Thyroid gland (tissue), 4 donors: ENCODE measurements at regions not wholly inside any gene's neighbourhood (a gene's known extent, or its start where the extent isn't known, plus 50 kb on each side); places are given as distances from the start of the nearest gene placed in this dataset.
A peak's percentile ranks its signal among the peaks of the same experiment; 100 is the strongest.

Experiments used
- DNase-seq, 2 donors: peaks; one replicate each; pipeline ENCODE4 v3.0.0-alpha.2; 2019
- H3K27ac ChIP-seq, 3 donors: fragments of 200-600 bp; sonication (generic); 1 replicate in 2 of 3; 2 replicates in 1 of 3; pipeline ENCODE4 v1.5.1; 2016 to 2019; ENCODE audit warnings: mild to moderate bottlenecking in 1 of 3, moderate library complexity in 1 of 3
- H3K27me3 ChIP-seq: fragments of 200-600 bp; sonication (generic); one replicate; pipeline ENCODE4 v1.5.1; 2019
- H3K36me3 ChIP-seq, 2 donors: fragments of 200-600 bp; sonication (generic); one replicate each; pipeline ENCODE4 v1.5.1; 2016 to 2019
- H3K4me1 ChIP-seq, 2 donors: fragments of 200-600 bp; sonication (generic); one replicate each; pipeline ENCODE4 v1.5.1; 2017 to 2019
- H3K4me3 ChIP-seq, 3 donors: fragments of 200-600 bp; sonication (generic); replicated peaks in 1 of 3; 1 replicate in 2 of 3; 2 replicates in 1 of 3; pipeline ENCODE4 v1.5.1; 2016; ENCODE audit warnings: mild to moderate bottlenecking in 1 of 3
- H3K9me3 ChIP-seq: fragments of 200-600 bp; sonication (generic); one replicate; pipeline ENCODE4 v1.5.1; 2017
- POLR2A ChIP-seq, 2 donors: fragments of 450-650 bp; IDR thresholded peaks; one replicate each; pipeline ENCODE4 v1.6.1; 2017; ENCODE audit warnings: antibody characterized with exemption in 2 of 2, mild to moderate bottlenecking in 2 of 2, moderate library complexity in 1 of 2
- WGBS, 2 donors: methylation state at CpG; one replicate each; pipeline ENCODE4 v1.1.5; 2017; 5-methylcytosine and 5-hydroxymethylcytosine counted together
- intact Hi-C: fragments of 100-400 bp; cut with DNase I; formaldehyde crosslinking; loops from one replicate; pipeline ENCODE4 v1.15.1; 2023
- TF ChIP-seq, protein P1 (sequence below), 6 experiments: fragments of 200-600 bp in 3 of 6; fragments of 450-650 bp in 3 of 6; sonication (generic) in 3 of 6; IDR thresholded peaks; one replicate each; pipeline ENCODE4 v1.5.1; 2016 to 2019; ENCODE audit warnings: antibody characterized with exemption in 6 of 6, mild to moderate bottlenecking in 2 of 6, inconsistent platforms in 1 of 6, moderate library complexity in 1 of 6

DNA sequence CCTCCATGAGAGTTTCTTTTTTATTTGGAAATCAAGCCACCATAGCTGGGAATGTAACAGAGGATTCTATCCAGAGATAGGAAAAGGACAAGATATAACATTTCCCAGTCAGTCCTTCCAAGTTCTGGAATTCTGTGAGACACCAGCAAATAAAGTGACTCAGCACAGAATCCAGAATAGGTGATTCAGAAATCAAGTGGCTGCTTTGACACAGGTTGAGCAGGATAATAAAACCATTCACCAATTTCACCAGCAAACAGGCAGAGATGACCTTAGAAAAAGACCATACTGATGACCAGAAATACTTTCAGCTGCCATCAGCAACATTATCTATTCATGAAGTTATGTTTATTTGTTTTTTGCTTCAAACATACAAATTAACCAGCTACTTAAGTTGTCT lies 491.5 kb upstream of the TUSC1 start:
- Histone ChIP-seq H3K27ac (no peak overlapping the region), H3K4me3 (no peak overlapping the region), H3K27me3 (no peaks in the 10 kb centered on the region), H3K9me3 (no peaks in the 10 kb centered on the region), H3K4me1 (no peaks in the 10 kb centered on the region), H3K36me3 (no peaks in the 10 kb centered on the region)
- TF ChIP-seq, protein P1, sequence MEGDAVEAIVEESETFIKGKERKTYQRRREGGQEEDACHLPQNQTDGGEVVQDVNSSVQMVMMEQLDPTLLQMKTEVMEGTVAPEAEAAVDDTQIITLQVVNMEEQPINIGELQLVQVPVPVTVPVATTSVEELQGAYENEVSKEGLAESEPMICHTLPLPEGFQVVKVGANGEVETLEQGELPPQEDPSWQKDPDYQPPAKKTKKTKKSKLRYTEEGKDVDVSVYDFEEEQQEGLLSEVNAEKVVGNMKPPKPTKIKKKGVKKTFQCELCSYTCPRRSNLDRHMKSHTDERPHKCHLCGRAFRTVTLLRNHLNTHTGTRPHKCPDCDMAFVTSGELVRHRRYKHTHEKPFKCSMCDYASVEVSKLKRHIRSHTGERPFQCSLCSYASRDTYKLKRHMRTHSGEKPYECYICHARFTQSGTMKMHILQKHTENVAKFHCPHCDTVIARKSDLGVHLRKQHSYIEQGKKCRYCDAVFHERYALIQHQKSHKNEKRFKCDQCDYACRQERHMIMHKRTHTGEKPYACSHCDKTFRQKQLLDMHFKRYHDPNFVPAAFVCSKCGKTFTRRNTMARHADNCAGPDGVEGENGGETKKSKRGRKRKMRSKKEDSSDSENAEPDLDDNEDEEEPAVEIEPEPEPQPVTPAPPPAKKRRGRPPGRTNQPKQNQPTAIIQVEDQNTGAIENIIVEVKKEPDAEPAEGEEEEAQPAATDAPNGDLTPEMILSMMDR (IDR thresholded peaks at IDR 0.05) = no peak
- no peak for TF ChIP-seq POLR2A (IDR thresholded peaks at IDR 0.05)
- DNase-seq = no peak
- intact Hi-C loops = no loop called here

DNA sequence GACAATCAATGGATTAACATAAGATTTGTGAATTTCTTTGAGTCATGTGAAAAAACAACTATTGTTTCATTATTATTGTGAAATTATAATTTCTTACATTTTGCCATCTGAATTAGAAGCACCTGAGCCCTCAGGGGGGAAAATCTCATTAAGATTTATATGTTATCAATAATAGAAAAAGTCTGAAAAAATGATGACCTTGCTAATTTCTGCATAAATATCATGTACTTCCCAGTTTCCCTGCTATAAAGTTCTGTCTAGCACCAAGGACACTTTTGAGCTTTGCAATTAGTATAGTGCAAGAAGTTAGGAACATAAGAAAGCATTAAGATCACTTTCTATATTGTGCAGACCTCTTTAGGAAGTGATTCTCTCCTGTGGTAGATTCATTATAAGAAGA lies 488.3 kb upstream of the TUSC1 start:
- no peaks in the 10 kb centered on the region for H3K27me3 ChIP-seq
- H3K36me3 ChIP-seq = no peaks in the 10 kb centered on the region
- TF ChIP-seq, protein P1 (IDR thresholded peaks at IDR 0.05) = no peak
- no peak for TF ChIP-seq POLR2A (IDR thresholded peaks at IDR 0.05)
- H3K9me3 ChIP-seq = no peaks in the 10 kb centered on the region
- intact Hi-C loops = no loop called here
- H3K4me1 ChIP-seq = no peaks in the 10 kb centered on the region
- no peak for DNase-seq
- no peak overlapping the region for H3K4me3 ChIP-seq
- no peak overlapping the region for H3K27ac ChIP-seq

DNA sequence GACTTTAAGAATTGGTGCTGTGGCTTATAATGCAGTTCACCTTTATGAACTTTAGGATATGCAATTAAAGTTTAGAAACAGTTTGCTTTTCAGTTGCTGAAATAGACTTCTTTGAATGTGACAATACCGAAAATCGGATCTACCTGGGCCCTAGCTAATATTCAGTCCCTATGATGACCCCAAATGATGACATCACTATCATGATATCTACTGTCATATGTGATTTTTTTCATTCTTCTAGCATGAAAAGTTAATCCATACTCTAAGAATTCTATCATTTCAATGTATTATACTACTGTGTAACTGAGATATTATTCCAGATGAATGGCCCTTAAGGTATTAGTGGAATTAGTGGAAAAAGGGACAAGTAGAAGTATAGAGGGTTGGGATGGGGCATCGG lies 487.2 kb upstream of the TUSC1 start:
- H3K27ac ChIP-seq = no peak overlapping the region
- no peak overlapping the region for H3K4me3 ChIP-seq
- peaks cover 0 to 1% of the 10 kb centered on the region in 2 donors for H3K4me1 ChIP-seq
- WGBS, 2 donors = 94% methylated on average over 3 of the region's 3 CpGs
- no peaks in the 10 kb centered on the region for H3K9me3 ChIP-seq
- intact Hi-C loops = no loop called here
- TF ChIP-seq POLR2A (IDR thresholded peaks at IDR 0.05) = no peak
- TF ChIP-seq, protein P1 (IDR thresholded peaks at IDR 0.05) = no peak
- DNase-seq = no peak
- no peaks in the 10 kb centered on the region for H3K36me3 ChIP-seq
- no peaks in the 10 kb centered on the region for H3K27me3 ChIP-seq

DNA sequence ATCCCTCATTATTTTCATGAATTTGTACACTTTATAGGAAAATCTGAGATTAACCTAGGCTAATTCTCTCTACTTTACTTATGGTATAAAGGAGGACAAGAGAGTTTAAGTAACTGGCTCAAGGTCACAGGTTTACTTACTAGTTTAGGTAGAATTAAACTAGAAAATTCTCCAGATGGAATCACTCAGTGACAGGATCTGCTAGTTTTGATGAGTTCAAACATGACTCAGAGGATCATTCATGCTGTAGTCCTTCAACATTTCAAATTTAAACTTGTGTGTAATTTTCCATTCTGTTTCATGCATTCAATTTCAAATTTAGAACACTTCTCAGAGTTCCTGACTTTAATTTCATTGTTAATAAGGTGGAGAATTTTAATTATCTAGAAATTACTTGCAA lies 485.7 kb upstream of the TUSC1 start:
- intact Hi-C loops = no loop called here
- Histone ChIP-seq H3K4me3 (no peak overlapping the region), H3K27me3 (no peaks in the 10 kb centered on the region), H3K27ac (no peak overlapping the region), H3K36me3 (no peaks in the 10 kb centered on the region), H3K4me1 (peaks cover 0 to 4% of the 10 kb centered on the region in 2 donors), H3K9me3 (no peaks in the 10 kb centered on the region)
- no peak for TF ChIP-seq POLR2A (IDR thresholded peaks at IDR 0.05)
- TF ChIP-seq, protein P1 (IDR thresholded peaks at IDR 0.05) = no peak
- no peak for DNase-seq

DNA sequence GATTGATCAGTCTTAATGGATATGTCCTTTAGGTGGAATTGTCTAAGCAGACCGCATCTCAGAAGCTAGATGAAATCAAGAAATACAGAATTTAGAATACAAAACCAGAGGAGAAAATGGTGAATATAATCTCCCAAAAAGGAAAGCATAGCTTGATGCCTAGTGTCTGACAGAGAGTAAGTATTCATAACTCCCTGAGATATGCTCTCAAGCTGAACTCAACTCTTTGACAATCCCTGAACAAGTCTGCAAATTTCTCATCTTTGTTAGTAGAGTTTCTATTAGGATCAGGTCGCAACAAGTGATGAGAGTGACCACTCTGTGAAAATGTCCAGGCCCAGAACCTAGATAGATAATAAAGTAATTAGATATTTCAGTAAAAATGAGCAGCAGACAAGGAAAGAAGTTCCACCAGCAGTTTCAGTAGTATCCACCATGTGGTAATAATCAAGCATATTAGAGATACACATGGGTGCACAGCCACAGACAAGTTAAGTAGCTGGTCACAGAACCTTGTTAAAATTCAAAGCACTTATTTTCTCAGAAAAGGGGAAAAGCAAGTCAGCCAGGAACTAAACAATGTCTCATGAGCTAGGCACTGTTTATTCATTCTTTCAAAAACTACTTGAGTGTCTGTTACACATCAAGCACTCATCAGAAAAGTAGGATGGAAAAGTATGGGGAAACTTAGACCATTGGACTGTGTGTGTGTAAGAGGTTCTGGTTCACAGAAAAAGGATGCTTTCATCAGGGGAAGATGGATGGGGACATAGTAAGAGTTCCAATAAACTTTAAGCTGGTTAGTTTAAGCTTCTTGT lies 481.5 kb upstream of the TUSC1 start:
- Histone ChIP-seq H3K4me1 (peaks cover 0 to 4% of the 10 kb centered on the region in 2 donors), H3K9me3 (no peaks in the 10 kb centered on the region), H3K36me3 (no peaks in the 10 kb centered on the region), H3K27me3 (no peaks in the 10 kb centered on the region), H3K4me3 (no peak overlapping the region), H3K27ac (no peak overlapping the region)
- TF ChIP-seq POLR2A (IDR thresholded peaks at IDR 0.05) = no peak
- TF ChIP-seq, protein P1 (IDR thresholded peaks at IDR 0.05) = no peak
- DNase-seq = peak in 1 of 2 donors; percentile 10
- WGBS, 2 donors = 85 to 91% methylated on average over 2 of the region's 2 CpGs
- intact Hi-C loops = no loop called here
